Upper lobe of right lung (tissue), 1 donor: ENCODE measurements at regions not wholly inside any gene's neighbourhood (a gene's known extent, or its start where the extent isn't known, plus 50 kb on each side); places are given as distances from the start of the nearest gene placed in this dataset.

Source experiments
- ATAC-seq: fragments of 200-7000 bp; cut with Tn5 transposase; one replicate; pipeline ENCODE4 v1.9.1; 2020; ENCODE audit warnings: mild to moderate bottlenecking, moderate library complexity
- DNase-seq: peaks from one replicate; pipeline ENCODE4 v3.0.0-alpha.2; 2020
- H3K27ac ChIP-seq: fragments of 200-600 bp; one replicate; pipeline ENCODE4 v1.8.0; 2022
- H3K27me3 ChIP-seq: fragments of 200-600 bp; one replicate; pipeline ENCODE4 v1.8.0; 2022; ENCODE audit warnings: mild to moderate bottlenecking
- H3K36me3 ChIP-seq: fragments of 200-600 bp; one replicate; pipeline ENCODE4 v1.8.0; 2022
- H3K4me1 ChIP-seq: fragments of 200-600 bp; one replicate; pipeline ENCODE4 v1.8.0; 2022
- H3K4me3 ChIP-seq: fragments of 200-600 bp; one replicate; pipeline ENCODE4 v1.8.0; 2022; ENCODE audit warnings: mild to moderate bottlenecking
- H3K9me3 ChIP-seq: fragments of 200-600 bp; one replicate; pipeline ENCODE4 v1.8.0; 2022
- intact Hi-C: fragments of 100-400 bp; cut with DNase I; formaldehyde crosslinking; loops from one replicate; pipeline ENCODE4 v1.11.0; 2022
- TF ChIP-seq, protein P1 (sequence below): fragments of 200-600 bp; IDR thresholded peaks from one replicate; pipeline ENCODE4 v1.8.0; 2022; ENCODE audit warnings: antibody characterized with exemption
- donor health status: DM: no; HTN: yes; CAD: no; lungs with severe emphysema.

DNA sequence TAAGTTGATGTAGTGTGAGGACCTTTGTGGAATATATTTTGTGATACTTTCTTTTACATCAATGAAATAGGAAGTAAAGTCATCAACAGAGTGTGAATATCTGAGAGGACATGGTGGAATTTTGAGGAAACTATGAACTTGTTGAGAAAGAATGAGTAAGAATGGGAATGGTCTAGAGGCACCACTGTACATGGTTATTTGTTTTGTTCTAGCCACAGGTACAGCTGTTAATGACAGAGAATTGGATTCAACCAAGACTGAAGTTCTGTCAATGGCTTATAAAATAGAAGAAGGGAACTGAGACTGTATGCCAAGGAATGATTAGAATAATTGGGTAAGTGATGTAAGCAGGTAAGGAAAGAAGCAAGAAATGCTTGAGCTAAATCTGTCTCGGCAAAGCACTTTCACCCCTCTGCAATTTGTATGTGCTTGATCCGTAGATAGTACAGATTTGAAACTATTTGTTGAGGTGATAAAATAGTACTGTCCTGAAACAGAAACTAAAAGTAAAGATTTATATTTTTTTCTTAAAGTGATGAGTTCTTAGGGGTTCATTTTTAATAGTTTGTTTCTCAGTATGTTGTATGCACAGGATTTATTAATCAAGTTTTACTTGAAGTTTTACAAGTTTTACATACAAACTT, 468.8 kb upstream of the SMC2 start:
- TF ChIP-seq, protein P1, sequence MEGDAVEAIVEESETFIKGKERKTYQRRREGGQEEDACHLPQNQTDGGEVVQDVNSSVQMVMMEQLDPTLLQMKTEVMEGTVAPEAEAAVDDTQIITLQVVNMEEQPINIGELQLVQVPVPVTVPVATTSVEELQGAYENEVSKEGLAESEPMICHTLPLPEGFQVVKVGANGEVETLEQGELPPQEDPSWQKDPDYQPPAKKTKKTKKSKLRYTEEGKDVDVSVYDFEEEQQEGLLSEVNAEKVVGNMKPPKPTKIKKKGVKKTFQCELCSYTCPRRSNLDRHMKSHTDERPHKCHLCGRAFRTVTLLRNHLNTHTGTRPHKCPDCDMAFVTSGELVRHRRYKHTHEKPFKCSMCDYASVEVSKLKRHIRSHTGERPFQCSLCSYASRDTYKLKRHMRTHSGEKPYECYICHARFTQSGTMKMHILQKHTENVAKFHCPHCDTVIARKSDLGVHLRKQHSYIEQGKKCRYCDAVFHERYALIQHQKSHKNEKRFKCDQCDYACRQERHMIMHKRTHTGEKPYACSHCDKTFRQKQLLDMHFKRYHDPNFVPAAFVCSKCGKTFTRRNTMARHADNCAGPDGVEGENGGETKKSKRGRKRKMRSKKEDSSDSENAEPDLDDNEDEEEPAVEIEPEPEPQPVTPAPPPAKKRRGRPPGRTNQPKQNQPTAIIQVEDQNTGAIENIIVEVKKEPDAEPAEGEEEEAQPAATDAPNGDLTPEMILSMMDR, result no peak
- ATAC-seq, result no peak
- intact Hi-C loops, result no loop called here

DNA sequence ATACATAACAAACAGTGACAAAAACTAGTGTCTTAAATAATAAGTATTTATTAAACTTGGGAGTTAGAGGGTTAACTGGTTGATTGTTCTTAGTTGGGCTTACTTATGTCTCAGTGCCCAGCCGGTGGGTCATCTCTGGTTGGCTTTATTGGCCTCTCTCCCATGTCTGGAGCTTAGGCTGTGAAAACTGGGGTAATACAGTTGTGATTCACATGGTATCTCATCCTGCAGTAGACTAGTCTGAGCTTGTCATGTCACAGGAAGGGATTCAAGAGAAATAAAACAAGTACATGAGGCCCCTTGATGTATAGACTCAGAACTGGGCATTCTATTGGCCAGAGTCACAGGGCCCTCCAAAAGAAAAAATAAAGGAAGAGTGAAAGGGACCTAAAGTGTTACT, 466.4 kb upstream of the SMC2 start:
- Histone ChIP-seq H3K9me3 (no peaks in the 10 kb centered on the region), H3K27me3 (no peaks in the 10 kb centered on the region), H3K36me3 (no peaks in the 10 kb centered on the region), H3K4me1 (no peaks in the 10 kb centered on the region), H3K4me3 (no peak overlapping the region), H3K27ac (no peak overlapping the region)
- TF ChIP-seq, protein P1, result no peak
- DNase-seq, result no peak
- no peak for ATAC-seq
- intact Hi-C loops, result no loop called here

More for the DNA sequence above, 468.8 kb upstream of the SMC2 start:
- no peaks in the 10 kb centered on the region for H3K9me3 ChIP-seq
- H3K4me3 ChIP-seq, result no peak overlapping the region
- H3K27ac ChIP-seq, result no peak overlapping the region
- no peaks in the 10 kb centered on the region for H3K36me3 ChIP-seq
- no peak for DNase-seq
- H3K27me3 ChIP-seq, result no peaks in the 10 kb centered on the region
- no peaks in the 10 kb centered on the region for H3K4me1 ChIP-seq

DNA sequence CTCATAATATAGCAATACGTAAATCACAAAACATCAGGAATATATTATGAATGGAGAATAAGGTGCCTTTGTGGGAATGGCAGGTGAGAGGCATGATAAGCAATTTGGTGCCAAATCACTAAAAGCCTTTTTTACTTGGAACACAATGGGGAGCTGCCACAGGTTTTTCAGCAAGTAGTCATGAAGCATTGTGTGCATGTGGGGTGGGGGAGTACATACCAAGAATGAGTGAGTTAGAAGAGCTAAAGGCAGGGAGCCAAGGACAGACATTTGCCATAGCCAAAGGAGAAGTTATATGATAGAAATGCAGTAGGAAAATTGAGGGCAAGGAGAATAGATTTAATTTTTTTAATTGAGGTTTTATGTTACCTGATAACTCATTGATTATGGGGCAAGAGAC, 445.0 kb upstream of the SMC2 start:
- TF ChIP-seq, protein P1, result no peak
- Histone ChIP-seq H3K27me3 (no peaks in the 10 kb centered on the region), H3K27ac (no peak overlapping the region), H3K9me3 (no peaks in the 10 kb centered on the region), H3K36me3 (no peaks in the 10 kb centered on the region), H3K4me3 (no peak overlapping the region), H3K4me1 (no peaks in the 10 kb centered on the region)
- intact Hi-C loops, result no loop called here
- DNase-seq (no peak), ATAC-seq (no peak)

DNA sequence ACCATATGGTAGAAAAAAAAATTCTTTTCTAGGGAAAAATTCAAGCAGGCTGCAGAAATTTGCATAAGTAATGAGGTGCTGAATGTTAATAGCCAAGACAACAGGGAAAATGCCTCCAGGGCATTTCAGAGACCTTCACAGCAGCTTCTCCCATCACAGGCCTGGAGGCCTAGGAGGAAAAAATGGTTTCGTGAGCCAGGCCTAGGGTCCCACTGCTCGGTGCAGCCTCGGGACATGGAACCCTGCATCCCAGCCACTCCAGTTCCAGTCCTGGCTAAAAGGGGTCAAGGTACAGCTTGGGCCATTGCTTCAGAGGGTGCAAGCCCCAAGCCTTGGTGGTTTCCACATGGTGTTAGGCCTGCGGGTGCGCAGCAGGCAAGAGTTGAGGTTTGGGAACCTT, 436.0 kb upstream of the SMC2 start:
- TF ChIP-seq, protein P1, result no peak
- ATAC-seq, result no peak
- Histone ChIP-seq H3K36me3 (no peaks in the 10 kb centered on the region), H3K4me3 (no peak overlapping the region), H3K27me3 (no peaks in the 10 kb centered on the region), H3K27ac (no peak overlapping the region), H3K9me3 (peaks cover 4% of the 10 kb centered on the region), H3K4me1 (no peaks in the 10 kb centered on the region)
- DNase-seq, result no peak
- intact Hi-C loops, result no loop called here

DNA sequence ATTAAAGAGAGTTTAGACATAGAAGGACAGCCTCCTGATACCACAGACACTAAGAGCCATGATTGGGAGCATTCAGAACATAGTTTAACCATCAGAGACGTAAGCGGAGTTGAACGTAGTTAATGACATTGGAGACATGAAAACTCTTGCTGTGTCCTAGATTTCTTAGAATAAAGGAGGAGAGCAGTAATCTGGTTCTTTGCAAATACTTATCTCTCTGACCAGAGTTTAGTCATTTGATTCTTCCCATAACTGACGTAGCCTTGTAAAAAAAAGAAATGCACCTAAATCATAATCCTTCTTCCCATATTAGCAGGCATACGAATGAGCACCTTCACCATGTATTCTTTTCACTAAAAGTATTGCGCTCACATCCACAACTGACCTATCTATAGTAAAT, 433.3 kb upstream of the SMC2 start:
- ATAC-seq (no peak), DNase-seq (no peak)
- Histone ChIP-seq H3K4me1 (no peaks in the 10 kb centered on the region), H3K27me3 (no peaks in the 10 kb centered on the region), H3K27ac (no peak overlapping the region), H3K4me3 (no peak overlapping the region), H3K9me3 (peaks cover 4% of the 10 kb centered on the region), H3K36me3 (no peaks in the 10 kb centered on the region)
- TF ChIP-seq, protein P1, result no peak
- intact Hi-C loops, result no loop called here

DNA sequence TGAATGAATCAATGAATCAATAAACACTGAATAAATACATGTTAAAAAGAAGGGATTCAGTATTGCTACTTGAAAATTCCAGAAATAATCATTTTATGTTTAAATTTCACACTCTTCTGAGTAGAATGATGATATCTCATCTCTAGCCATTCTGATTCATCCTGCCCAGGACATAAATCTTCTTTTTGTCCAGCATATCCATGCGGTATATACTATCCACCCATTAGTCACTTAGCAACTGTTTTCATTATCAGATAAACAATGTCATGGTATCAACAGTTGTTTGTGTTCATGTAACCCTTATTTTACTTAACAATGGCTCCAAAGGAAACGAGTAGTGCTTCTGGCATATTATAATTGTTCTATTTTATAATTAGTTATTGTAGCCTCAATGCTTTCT, 432.4 kb upstream of the SMC2 start:
- Histone ChIP-seq H3K9me3 (peaks cover 4% of the 10 kb centered on the region), H3K4me3 (no peak overlapping the region), H3K27me3 (no peaks in the 10 kb centered on the region), H3K27ac (no peak overlapping the region), H3K36me3 (no peaks in the 10 kb centered on the region), H3K4me1 (no peaks in the 10 kb centered on the region)
- DNase-seq (no peak), ATAC-seq (no peak)
- intact Hi-C loops, result no loop called here
- TF ChIP-seq, protein P1, result no peak
